Kidney (tissue), 13 donors: ENCODE measurements at regions not wholly inside any gene's neighbourhood (a gene's known extent, or its start where the extent isn't known, plus 50 kb on each side); places are given as distances from the start of the nearest gene placed in this dataset.

Experiments
- DNase-seq, 5 donors: peaks; one replicate each; pipeline ENCODE4 v3.0.0-alpha.2; 2013 to 2020
- FAIRE-seq: peaks from 2 replicates; lab custom pipeline; 2012; peaks lifted over from hg19 to GRCh38; lab: Jason Lieb, UNC
- H3K27ac ChIP-seq, 2 donors: one replicate each; pipeline ENCODE4 v1.7.0; 2013; ENCODE audit warnings: low read depth in 2 of 2, low read length in 2 of 2, inconsistent platforms in 1 of 2
- H3K27me3 ChIP-seq: one replicate; pipeline ENCODE4 v1.7.1; 2013; ENCODE audit warnings: low read length, inconsistent platforms; ENCODE audit not compliant: control insufficient read depth, insufficient read depth
- H3K36me3 ChIP-seq, 3 donors: one replicate each; pipeline versions ENCODE4 v1.7.0 to v1.7.1; 2013; ENCODE audit warnings: low read length in 3 of 3, control low read depth in 1 of 3, inconsistent platforms in 1 of 3; ENCODE audit not compliant: insufficient read depth in 3 of 3, control insufficient read depth in 2 of 3
- H3K4me1 ChIP-seq, 3 donors: one replicate each; pipeline versions ENCODE4 v1.7.0 to v1.7.1; 2013; ENCODE audit warnings: low read length in 3 of 3, inconsistent platforms in 1 of 3, low read depth in 1 of 3; ENCODE audit not compliant: control insufficient read depth in 2 of 3, insufficient read depth in 2 of 3
- H3K4me3 ChIP-seq, 3 donors: one replicate each; pipeline versions ENCODE4 v1.7.0 to v1.8.1; 2013; ENCODE audit warnings: low read length in 3 of 3, control low read depth in 1 of 3, inconsistent platforms in 1 of 3
- H3K9ac ChIP-seq, 3 donors: one replicate each; pipeline versions ENCODE4 v1.7.0 to v1.7.1; 2013; ENCODE audit warnings: low read length in 3 of 3, control low read depth in 1 of 3, inconsistent platforms in 1 of 3
- H3K9me3 ChIP-seq, 3 donors: one replicate each; pipeline versions ENCODE4 v1.7.0 to v1.7.1; 2013; ENCODE audit warnings: low read length in 3 of 3, control low read depth in 1 of 3, inconsistent platforms in 1 of 3; ENCODE audit not compliant: control insufficient read depth in 2 of 3, insufficient read depth in 1 of 3
- CTCF ChIP-seq: IDR thresholded peaks from 3 replicates; pipeline ENCODE4 v1.5.1; 2012; ENCODE audit warnings: mild to moderate bottlenecking, moderate library complexity, borderline replicate concordance; ENCODE audit not compliant: insufficient read depth; ENCODE audit errors: extremely low read depth
- intact Hi-C: fragments of 100-400 bp; cut with DNase I; formaldehyde crosslinking; loops from one replicate; pipeline ENCODE4 v1.11.1; 2022
- donor health status: control.
- donor health status: control.
- donor health status: control.
- donor health status: control.
- donor health status: control.
- donor health status: DM: yes; HTN: yes; CAD: no.
- donor health status: Normal renal cell carcinoma (clear cell type).

- Histone ChIP-seq H3K4me1 (no peaks in the 10 kb centered on the region), H3K27me3 (no peaks in the 10 kb centered on the region), H3K9me3 (no peaks in the 10 kb centered on the region), H3K9ac (no peak overlapping the region), H3K4me3 (no peak overlapping the region), H3K27ac (no peak overlapping the region), H3K36me3 (no peaks in the 10 kb centered on the region)
- FAIRE-seq (no peak), DNase-seq (no peak)
- TF ChIP-seq CTCF: no peak
- intact Hi-C loops: no loop called here
These were observed 153.7 kb upstream of the MSX2 start for GRCh38 chr5:174570662-174571061.

- no peaks in the 10 kb centered on the region for H3K36me3 ChIP-seq
- DNase-seq (peak in 1 of 5 donors; percentile 65), FAIRE-seq (no peak)
- no peak overlapping the region for H3K9ac ChIP-seq
- intact Hi-C loops: no loop called here
- H3K4me3 ChIP-seq: no peak overlapping the region
- no peak overlapping the region for H3K27ac ChIP-seq
- no peak for TF ChIP-seq CTCF
- H3K27me3 ChIP-seq: no peaks in the 10 kb centered on the region
- no peaks in the 10 kb centered on the region for H3K4me1 ChIP-seq
- no peaks in the 10 kb centered on the region for H3K9me3 ChIP-seq
These were observed 152.6 kb upstream of the MSX2 start for GRCh38 chr5:174571662-174572397.

DNA sequence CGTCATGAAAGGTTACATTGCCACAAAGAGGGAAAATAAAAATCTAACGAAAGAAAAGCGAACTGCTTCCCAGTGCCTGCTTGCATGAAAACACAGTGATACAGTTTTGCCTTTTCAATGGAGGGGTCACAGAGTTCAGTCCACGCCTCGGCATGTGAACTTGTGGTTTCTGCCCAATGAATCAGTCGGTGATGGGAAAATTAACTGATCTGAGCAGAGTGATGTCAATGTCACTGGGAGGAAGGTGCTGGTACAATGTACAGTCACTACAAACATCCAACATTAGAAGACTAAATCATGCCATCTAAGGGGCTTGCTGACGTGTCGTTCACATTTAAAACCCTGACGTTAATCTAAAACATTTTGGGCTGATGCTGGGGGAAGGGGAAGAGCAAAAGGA, 151.8 kb upstream of the MSX2 start:
- Histone ChIP-seq H3K9me3 (no peaks in the 10 kb centered on the region), H3K36me3 (no peaks in the 10 kb centered on the region), H3K27ac (no peak overlapping the region), H3K9ac (no peak overlapping the region), H3K4me1 (no peaks in the 10 kb centered on the region), H3K4me3 (no peak overlapping the region), H3K27me3 (no peaks in the 10 kb centered on the region)
- intact Hi-C loops: no loop called here
- no peak for DNase-seq
- no peak for FAIRE-seq
- TF ChIP-seq CTCF: no peak
